ENCODE measurements at regions not wholly inside any gene's neighbourhood (a gene's known extent, or its start where the extent isn't known, plus 50 kb on each side); places are given as distances from the start of the nearest gene placed in this dataset.
"Not testable (repeated sequence)": the region's sequence is repeated elsewhere in the genome, so short reads cannot be mapped to it uniquely, and the experiment has no call there.

DNA sequence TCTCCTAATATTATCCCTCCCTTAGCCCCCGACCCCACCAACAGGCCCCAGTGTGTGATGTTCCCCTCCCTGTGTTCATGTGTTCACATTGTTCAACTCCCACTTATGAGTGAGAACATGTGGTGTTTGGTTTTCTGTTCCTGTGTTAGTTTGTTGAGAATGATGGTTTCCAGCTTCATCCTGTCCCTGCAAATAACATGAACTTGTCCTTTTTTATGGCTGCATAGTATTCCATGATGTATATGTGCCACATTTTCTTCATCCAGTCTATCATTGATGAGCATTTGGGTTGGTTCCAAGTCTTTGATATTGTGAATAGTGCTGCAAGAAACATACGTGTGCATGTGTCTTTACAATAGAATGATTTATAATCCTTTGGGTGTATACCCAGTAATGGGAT, 241.3 kb upstream of the SGO1 start:
- H3K9ac ChIP-seq (ENCODE audit: low read depth, low read length); H3K4me3 ChIP-seq (ENCODE audit: low read length); H3K4me1 ChIP-seq (ENCODE audit: insufficient read depth, low read length); H3K9me3 ChIP-seq (ENCODE audit: insufficient read depth, low read depth, low read length); H3K36me3 ChIP-seq (ENCODE audit: insufficient read depth, low read depth, low read length); H3K27ac ChIP-seq (ENCODE audit: low read length); H3K27me3 ChIP-seq (ENCODE audit: insufficient read depth, low read length): not testable (repeated sequence)

DNA sequence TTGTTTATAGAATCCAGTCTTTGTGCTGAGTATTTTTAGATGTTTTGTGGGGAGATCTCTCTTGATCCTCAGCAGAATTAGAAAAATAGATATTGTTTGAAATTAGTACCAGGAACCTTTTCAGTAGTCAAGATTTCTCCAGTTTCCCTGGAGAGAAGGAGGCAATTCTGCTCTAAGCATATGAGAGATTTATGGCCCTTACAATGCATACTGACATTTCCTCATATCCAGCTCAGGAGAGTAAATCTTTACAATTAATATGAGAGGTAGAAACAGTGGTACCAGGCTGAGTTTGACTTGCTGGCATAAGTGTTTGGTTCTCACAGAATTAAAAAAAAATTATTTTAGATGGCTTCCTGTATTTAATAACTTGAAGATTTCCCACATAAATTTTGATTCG, 239.1 kb upstream of the SGO1 start:
- Histone ChIP-seq H3K27ac (ENCODE audit: low read length) (no peak overlapping the region), H3K27me3 (ENCODE audit: insufficient read depth, low read length) (no peaks in the 10 kb centered on the region), H3K36me3 (ENCODE audit: insufficient read depth, low read depth, low read length) (no peaks in the 10 kb centered on the region), H3K9ac (ENCODE audit: low read depth, low read length) (no peak overlapping the region), H3K4me1 (ENCODE audit: insufficient read depth, low read length) (no peaks in the 10 kb centered on the region), H3K4me3 (ENCODE audit: low read length) (no peak overlapping the region), H3K9me3 (ENCODE audit: insufficient read depth, low read depth, low read length) (no peaks in the 10 kb centered on the region)

DNA sequence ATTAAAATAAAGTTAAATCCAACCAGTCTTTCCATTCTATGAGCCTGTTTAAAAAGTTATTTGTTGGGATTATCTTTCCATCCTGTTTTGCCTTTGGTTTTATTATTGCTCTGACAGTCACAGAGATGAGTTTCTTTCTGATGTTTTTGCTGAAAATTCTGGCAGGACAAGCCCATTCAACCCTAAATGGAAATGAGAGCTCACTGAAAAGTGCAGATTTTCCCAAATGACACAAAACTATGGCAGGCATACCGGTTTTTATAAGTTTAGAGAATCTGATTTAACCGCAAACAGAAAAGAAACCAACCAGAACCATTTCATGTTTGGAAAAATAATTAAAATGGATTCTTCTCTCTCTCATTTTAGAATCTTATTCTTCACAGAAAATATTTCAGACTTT, 238.1 kb upstream of the SGO1 start:
- no peaks in the 10 kb centered on the region for H3K4me1 ChIP-seq (ENCODE audit: insufficient read depth, low read length)
- no peaks in the 10 kb centered on the region for H3K27me3 ChIP-seq (ENCODE audit: insufficient read depth, low read length)
- no peak overlapping the region for H3K9ac ChIP-seq (ENCODE audit: low read depth, low read length)
- no peaks in the 10 kb centered on the region for H3K36me3 ChIP-seq (ENCODE audit: insufficient read depth, low read depth, low read length)
- H3K4me3 ChIP-seq (ENCODE audit: low read length): no peak overlapping the region
- no peaks in the 10 kb centered on the region for H3K9me3 ChIP-seq (ENCODE audit: insufficient read depth, low read depth, low read length)
- no peak overlapping the region for H3K27ac ChIP-seq (ENCODE audit: low read length)

- no peak overlapping the region for H3K9ac ChIP-seq (ENCODE audit: low read depth, low read length)
- no peaks in the 10 kb centered on the region for H3K36me3 ChIP-seq (ENCODE audit: insufficient read depth, low read depth, low read length)
- no peak overlapping the region for H3K27ac ChIP-seq (ENCODE audit: low read length)
- H3K4me1 ChIP-seq (ENCODE audit: insufficient read depth, low read length): no peaks in the 10 kb centered on the region
- no peak overlapping the region for H3K4me3 ChIP-seq (ENCODE audit: low read length)
- H3K27me3 ChIP-seq (ENCODE audit: insufficient read depth, low read length): no peaks in the 10 kb centered on the region
- H3K9me3 ChIP-seq (ENCODE audit: insufficient read depth, low read depth, low read length): no peaks in the 10 kb centered on the region
Observed at GRCh38 chr3:20422391-20422790, 236.4 kb upstream of the SGO1 start.

GRCh38 chr3:20417388-20418108, 231.5 kb upstream of the SGO1 start:
- Histone ChIP-seq H3K4me3 (ENCODE audit: low read length) (no peak overlapping the region), H3K9ac (ENCODE audit: low read depth, low read length) (no peak overlapping the region), H3K36me3 (ENCODE audit: insufficient read depth, low read depth, low read length) (no peaks in the 10 kb centered on the region), H3K27ac (ENCODE audit: low read length) (no peak overlapping the region), H3K9me3 (ENCODE audit: insufficient read depth, low read depth, low read length) (no peaks in the 10 kb centered on the region), H3K27me3 (ENCODE audit: insufficient read depth, low read length) (no peaks in the 10 kb centered on the region), H3K4me1 (ENCODE audit: insufficient read depth, low read length) (no peaks in the 10 kb centered on the region)

DNA sequence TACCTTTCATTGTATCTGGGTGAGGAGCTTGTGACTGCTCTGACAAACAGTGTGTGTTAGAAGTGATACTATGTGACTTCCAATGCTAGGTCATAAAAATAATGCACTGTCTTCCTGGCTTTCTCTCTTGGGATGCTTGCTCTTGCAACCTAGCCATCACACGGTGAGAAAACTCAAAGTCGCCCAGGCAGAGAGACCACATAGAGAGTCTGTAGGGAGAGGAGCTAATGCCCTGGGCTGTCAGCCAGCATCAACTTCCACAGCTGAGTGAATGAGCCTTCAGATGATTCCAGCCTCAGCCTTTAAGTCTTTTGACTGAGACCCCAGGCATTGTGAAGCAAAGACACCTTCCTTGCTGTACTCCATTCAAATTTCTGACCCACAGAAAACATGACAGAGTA, 220.6 kb upstream of the SGO1 start:
- H3K9me3 ChIP-seq (ENCODE audit: insufficient read depth, low read depth, low read length): no peaks in the 10 kb centered on the region
- H3K27ac ChIP-seq (ENCODE audit: low read length): no peak overlapping the region
- no peaks in the 10 kb centered on the region for H3K4me1 ChIP-seq (ENCODE audit: insufficient read depth, low read length)
- no peak overlapping the region for H3K9ac ChIP-seq (ENCODE audit: low read depth, low read length)
- no peaks in the 10 kb centered on the region; the same call in 1 of the 2 replicates for H3K27me3 ChIP-seq (ENCODE audit: insufficient read depth, low read length)
- no peak overlapping the region for H3K4me3 ChIP-seq (ENCODE audit: low read length)
- no peaks in the 10 kb centered on the region for H3K36me3 ChIP-seq (ENCODE audit: insufficient read depth, low read depth, low read length)

DNA sequence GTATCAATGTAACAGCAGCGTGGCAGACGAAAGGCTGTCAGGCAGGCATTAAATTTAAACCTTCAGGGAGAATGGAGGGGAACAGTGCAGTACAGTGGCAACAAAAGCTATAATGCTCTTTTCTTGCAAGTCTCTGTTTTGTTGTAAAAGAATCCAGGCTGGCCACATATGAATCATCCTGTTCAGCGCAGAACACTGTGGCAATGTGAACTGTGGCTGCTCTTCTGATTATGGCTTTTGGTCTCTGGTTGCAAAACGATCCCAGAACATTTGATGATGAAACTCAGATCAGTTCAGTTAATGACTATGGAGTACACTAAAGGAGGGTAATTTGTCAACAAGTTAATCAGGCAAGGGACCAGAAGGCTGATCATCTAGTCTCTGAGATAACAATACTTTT, 219.7 kb upstream of the SGO1 start:
- H3K9me3 ChIP-seq (ENCODE audit: insufficient read depth, low read depth, low read length): no peaks in the 10 kb centered on the region
- no peaks in the 10 kb centered on the region for H3K36me3 ChIP-seq (ENCODE audit: insufficient read depth, low read depth, low read length)
- no peak overlapping the region for H3K9ac ChIP-seq (ENCODE audit: low read depth, low read length)
- H3K4me3 ChIP-seq (ENCODE audit: low read length): no peak overlapping the region
- no peaks in the 10 kb centered on the region; the same call in 1 of the 2 replicates for H3K27me3 ChIP-seq (ENCODE audit: insufficient read depth, low read length)
- H3K27ac ChIP-seq (ENCODE audit: low read length): no peak overlapping the region
- no peaks in the 10 kb centered on the region for H3K4me1 ChIP-seq (ENCODE audit: insufficient read depth, low read length)

GRCh38 chr3:20405231-20405630, 219.2 kb upstream of the SGO1 start:
- H3K4me1 ChIP-seq (ENCODE audit: insufficient read depth, low read length): no peaks in the 10 kb centered on the region
- H3K9me3 ChIP-seq (ENCODE audit: insufficient read depth, low read depth, low read length): no peaks in the 10 kb centered on the region
- H3K36me3 ChIP-seq (ENCODE audit: insufficient read depth, low read depth, low read length): no peaks in the 10 kb centered on the region
- no peak overlapping the region for H3K9ac ChIP-seq (ENCODE audit: low read depth, low read length)
- no peak overlapping the region for H3K4me3 ChIP-seq (ENCODE audit: low read length)
- no peaks in the 10 kb centered on the region; the same call in 1 of the 2 replicates for H3K27me3 ChIP-seq (ENCODE audit: insufficient read depth, low read length)
- no peak overlapping the region for H3K27ac ChIP-seq (ENCODE audit: low read length)

- Histone ChIP-seq H3K27ac (ENCODE audit: low read length) (no peak overlapping the region), H3K27me3 (ENCODE audit: insufficient read depth, low read length) (peaks cover 1% of the 10 kb centered on the region; the same call in 1 of the 2 replicates), H3K4me1 (ENCODE audit: insufficient read depth, low read length) (no peaks in the 10 kb centered on the region), H3K9ac (ENCODE audit: low read depth, low read length) (no peak overlapping the region), H3K36me3 (ENCODE audit: insufficient read depth, low read depth, low read length) (no peaks in the 10 kb centered on the region), H3K9me3 (ENCODE audit: insufficient read depth, low read depth, low read length) (no peaks in the 10 kb centered on the region), H3K4me3 (ENCODE audit: low read length) (no peak overlapping the region)
Observed at GRCh38 chr3:20404741-20405100, 218.7 kb upstream of the SGO1 start.

DNA sequence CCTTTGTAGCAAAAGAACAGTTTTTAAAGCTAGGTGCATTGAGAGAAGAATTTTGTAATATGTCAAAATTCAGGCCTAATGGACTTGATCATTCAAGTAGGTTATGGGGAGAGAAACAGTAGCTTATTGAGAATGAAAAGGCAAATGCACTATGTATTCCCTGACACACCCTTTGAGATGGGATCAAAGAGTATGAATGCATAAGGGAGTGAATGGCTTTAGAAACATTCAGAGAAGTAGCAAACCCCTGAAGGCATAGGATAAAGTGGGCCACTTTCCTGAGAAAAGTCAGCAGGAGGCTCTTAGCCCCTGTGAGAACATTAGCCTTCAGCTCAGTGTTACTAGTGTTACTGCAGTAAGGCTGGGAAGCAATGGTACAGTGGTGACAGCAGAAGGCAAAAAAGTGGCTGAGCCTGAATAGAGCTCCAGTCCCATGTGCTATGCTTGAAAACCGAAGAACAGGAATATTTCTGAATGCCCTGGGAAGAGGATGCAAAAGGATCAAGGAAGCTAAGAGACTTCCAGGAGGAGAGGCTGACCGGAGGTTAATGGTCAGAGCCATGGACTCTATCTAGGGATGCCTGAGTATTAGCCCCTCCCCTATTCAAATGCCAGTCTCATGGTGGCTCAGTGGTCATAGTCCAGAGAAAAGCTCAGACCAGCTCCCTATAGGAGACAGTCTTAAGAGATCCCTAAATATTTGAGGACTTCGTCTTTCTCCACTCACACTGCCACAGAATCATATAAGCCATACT, 218.2 kb upstream of the SGO1 start:
- Histone ChIP-seq H3K27me3 (ENCODE audit: insufficient read depth, low read length) (peaks cover 7% of the 10 kb centered on the region; the same call in 1 of the 2 replicates), H3K4me1 (ENCODE audit: insufficient read depth, low read length) (no peaks in the 10 kb centered on the region), H3K9ac (ENCODE audit: low read depth, low read length) (no peak overlapping the region), H3K27ac (ENCODE audit: low read length) (no peak overlapping the region), H3K36me3 (ENCODE audit: insufficient read depth, low read depth, low read length) (no peaks in the 10 kb centered on the region), H3K4me3 (ENCODE audit: low read length) (no peak overlapping the region), H3K9me3 (ENCODE audit: insufficient read depth, low read depth, low read length) (no peaks in the 10 kb centered on the region)

GRCh38 chr3:20401253-20401652, 215.2 kb upstream of the SGO1 start:
- Histone ChIP-seq H3K9me3 (ENCODE audit: insufficient read depth, low read depth, low read length) (no peaks in the 10 kb centered on the region), H3K36me3 (ENCODE audit: insufficient read depth, low read depth, low read length) (no peaks in the 10 kb centered on the region), H3K27ac (ENCODE audit: low read length) (no peak overlapping the region), H3K4me3 (ENCODE audit: low read length) (no peak overlapping the region), H3K27me3 (ENCODE audit: insufficient read depth, low read length) (peaks cover 10% of the 10 kb centered on the region; the same call in 1 of the 2 replicates), H3K4me1 (ENCODE audit: insufficient read depth, low read length) (no peaks in the 10 kb centered on the region), H3K9ac (ENCODE audit: low read depth, low read length) (no peak overlapping the region)

DNA sequence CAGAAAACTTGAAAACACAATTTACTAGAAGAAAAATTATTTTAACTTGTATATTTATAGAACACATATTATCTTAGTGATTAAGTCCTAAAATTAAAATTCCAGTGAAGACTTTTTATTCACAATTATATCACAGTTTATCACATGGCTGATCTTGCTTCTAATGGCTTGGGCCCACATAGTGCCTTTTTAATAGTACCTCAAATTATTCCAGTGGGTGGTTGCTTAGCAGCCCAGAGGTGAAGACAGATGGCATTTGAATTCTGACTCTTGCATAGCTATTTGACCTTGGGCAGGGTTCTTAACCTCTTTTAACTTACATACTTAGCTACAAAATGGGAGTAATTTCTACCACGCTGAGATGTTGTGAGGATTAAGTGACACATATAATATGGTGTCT, 214.7 kb upstream of the SGO1 start:
- no peak overlapping the region for H3K9ac ChIP-seq (ENCODE audit: low read depth, low read length)
- no peaks in the 10 kb centered on the region for H3K9me3 ChIP-seq (ENCODE audit: insufficient read depth, low read depth, low read length)
- H3K27ac ChIP-seq (ENCODE audit: low read length): no peak overlapping the region
- H3K36me3 ChIP-seq (ENCODE audit: insufficient read depth, low read depth, low read length): no peaks in the 10 kb centered on the region
- H3K27me3 ChIP-seq (ENCODE audit: insufficient read depth, low read length): peaks cover 10% of the 10 kb centered on the region; the same call in 1 of the 2 replicates
- no peak overlapping the region for H3K4me3 ChIP-seq (ENCODE audit: low read length)
- no peaks in the 10 kb centered on the region for H3K4me1 ChIP-seq (ENCODE audit: insufficient read depth, low read length)

All from iPS-20b (cell line).